NCI-H128 (cell line): ENCODE measurements at regions not wholly inside any gene's neighbourhood (a gene's known extent, or its start where the extent isn't known, plus 50 kb on each side); places are given as distances from the start of the nearest gene placed in this dataset.
"Not testable (repeated sequence)": the region's sequence is repeated elsewhere in the genome, so short reads cannot be mapped to it uniquely, and the experiment has no call there.

Experiments used
- DNase-seq: peaks from one replicate; lab custom pipeline; 2025; ENCODE audit not compliant: unreplicated experiment; lab: John Stamatoyannopoulos, UW

DNA sequence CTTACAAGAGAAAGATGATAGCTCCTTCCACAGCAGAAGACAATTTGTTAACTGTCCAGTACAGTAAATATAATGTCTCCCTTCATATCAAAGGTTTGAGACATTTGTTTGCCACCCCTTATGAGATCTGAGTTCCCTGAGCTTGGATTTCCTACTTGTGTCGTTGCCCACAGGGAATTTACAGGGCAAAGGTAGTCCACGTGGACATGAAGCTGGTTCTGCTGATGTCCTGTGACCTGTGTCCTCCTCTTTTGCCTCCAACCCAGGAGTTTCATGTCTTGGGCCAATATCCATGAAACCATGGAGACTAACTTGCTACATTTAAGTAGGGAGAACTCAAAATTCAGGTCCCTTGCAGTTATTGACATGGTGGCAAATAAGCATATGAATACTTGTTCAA, 172.2 kb upstream of the KCTD7 start:
- not testable (repeated sequence) for DNase-seq

DNA sequence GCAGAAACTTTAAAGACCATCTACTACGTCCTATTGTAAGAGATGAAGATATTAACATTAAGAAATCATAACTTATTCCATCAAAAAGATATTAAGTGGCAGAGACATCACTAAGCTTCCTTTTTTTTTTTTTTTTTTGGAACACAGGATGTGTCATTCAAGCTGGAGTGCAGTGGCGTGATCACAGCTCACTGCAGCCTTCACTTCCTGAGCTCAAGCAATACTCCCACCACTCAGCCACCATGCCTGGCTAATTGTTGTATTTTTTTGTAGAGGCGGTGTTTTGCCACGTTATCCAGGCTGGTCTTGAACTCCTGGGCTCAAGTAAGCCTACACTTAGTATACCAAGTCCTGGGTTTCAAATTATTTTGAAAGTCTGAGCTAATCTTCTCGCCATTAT, 169.7 kb upstream of the KCTD7 start:
- DNase-seq, result not testable (repeated sequence)

DNA sequence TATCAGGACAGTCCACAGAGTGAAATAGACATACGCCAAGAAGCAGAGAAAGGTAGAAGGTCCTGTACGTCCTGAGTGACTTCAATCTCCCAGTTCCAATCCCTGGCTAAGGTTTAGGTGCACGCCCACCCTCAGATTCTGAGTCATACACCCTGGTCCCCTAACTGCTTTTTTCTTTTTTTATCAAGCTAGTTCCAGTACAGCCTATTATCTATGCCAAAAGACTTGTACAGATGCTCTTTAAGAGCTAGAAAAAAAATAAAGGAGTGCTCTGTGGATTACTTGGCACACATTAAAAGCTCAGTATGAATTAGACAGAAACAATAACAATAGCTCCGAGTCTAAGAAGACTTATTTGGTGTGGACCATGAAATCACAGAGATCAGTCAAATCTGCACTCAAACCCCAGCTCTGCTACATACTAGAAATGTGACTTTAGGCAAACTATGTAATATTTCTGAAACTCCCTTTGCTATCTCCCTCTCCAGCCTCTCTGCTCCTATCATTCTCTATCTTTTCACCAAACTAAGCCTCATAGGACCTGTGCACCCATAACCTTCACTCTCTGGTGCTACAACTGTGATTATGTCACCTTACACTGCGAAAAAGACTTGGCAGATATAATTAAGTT, 168.8 kb upstream of the KCTD7 start:
- DNase-seq, result not testable (repeated sequence)

DNA sequence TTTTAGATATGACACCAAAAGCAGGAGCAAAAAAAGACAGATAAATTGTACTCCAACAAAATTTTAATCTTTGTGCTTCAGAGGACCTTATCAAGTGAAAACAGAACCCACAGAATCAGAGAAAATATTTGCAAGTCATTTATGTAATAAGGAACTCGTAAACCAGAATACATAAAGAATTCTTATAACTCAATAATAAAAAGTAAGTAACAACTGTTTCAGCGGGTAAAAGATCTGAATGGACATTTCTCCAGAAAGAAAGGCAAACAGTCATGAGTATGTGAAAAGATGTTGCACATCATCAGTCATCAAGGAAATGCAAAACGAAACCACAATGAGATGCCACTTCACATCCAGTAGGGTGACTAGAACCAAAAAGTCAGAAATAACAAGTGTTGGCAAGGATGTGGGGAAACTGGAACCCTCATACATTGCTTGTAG, 167.7 kb upstream of the KCTD7 start:
- DNase-seq, result no peak

DNA sequence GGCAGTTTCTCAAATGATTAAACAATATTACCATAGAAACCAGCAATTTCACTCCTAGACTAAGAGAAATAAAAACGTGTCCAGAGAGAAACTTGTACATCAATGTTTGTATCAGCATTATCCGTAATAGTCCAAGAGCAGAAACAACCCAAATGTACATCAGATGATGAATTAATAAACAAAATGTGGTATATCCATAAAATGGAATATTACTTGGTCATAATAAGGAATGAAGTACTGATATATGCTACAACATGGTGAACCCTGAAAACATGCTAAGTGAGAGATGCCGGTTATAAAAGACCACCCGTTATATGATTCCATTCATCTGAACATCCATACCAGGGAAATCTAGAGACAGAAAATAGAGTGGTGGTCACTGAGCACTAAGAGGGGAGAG, 167.3 kb upstream of the KCTD7 start:
- DNase-seq, result not testable (repeated sequence)

DNA sequence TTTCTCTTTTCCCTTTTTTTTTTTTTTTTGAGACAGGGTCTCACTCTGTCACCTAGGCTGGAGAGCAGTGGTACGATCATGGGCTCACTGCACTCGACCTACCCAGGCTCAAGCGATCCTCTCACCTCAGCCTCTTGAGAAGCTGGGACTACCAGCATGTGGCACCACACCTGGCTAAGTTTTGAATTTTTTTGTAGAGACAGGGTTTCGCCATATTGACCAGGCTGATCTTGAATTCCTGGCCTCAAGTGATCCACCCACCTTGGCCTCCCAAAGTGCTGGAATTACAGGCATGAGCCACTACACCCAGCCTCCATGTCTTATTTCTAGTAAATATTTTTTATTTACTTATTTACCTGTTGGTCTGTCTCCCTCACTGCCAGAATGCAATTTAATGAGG, 165.8 kb upstream of the KCTD7 start:
- DNase-seq, result not testable (repeated sequence)

DNA sequence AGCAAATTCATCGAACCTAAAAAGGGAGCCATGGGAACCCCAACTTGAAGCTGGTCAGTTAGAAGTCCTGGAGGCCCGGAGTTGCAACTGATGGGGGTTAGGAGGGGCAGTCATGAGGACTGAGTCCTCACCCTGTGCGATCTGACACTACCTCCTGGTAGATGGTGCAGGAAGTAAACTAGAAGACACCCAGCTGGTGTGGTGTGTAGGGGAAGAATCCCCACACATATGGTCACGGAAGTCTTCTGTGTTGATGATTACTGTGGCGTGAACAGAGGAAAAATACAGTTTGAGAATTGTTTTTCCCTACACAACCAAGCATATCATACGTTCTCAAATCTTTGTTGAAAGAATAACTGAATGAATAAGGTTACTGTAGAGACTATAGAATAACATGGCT, 164.6 kb upstream of the KCTD7 start:
- DNase-seq, result no peak

DNA sequence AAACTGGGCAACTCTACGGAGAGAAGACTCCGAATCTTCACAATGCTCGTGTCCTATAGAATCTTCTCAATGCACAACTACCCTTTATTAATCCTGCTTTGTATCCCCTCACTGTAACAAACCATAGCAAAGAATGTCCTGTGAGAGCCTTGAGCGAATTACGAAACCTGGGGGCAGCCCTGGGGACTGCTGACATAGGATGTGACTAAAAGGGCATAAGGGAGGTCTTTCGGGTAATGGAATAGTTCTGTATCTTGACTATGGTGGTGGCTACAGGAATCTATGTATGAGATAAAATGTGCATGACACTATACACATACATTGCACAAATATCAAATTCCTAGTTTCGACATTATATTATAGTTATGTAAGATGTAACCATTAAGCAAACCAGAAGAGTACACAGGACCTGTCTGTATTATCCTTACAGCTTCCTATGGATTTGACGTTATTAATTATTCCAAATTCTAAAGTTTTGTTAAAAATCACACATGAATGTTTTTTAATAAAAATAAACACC, 162.5 kb upstream of the KCTD7 start:
- no peak for DNase-seq

DNA sequence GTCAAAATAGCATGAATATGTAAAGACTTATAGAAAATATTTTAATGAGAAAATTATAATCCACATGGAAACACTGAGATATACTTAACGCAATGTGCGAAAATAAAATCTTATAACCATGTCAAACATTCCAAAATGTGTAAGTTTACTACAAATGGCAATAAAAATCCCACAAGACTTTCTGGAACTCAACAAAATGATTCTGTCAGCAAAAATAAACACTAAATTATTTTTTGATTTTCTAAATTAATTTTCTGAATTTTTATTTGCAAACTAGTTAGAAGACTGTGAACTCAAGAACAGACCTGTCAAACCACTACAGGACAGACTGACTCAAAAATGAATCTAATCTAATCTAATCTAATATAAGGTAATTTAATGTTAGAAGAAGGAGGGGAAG, 160.8 kb upstream of the KCTD7 start:
- DNase-seq, result no peak

DNA sequence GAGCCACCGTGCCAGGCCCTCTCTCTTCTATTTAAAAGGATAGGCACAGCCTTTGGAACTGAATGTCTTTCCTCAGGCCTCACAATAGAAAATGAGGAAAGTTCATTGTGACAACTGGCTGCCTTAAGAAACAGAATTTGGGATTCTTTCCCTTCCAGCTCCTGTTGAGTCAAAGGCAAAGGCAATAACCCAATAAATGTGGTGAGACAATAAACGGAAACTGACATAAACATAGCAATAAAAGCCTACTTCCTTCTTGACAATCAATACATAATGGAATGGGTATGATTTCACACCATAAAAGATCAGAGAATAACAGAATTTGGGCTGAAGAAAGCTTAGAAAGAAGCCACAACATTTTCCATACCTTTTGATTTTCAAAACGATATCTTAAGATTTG, 155.6 kb upstream of the KCTD7 start:
- DNase-seq, result not testable (repeated sequence)

DNA sequence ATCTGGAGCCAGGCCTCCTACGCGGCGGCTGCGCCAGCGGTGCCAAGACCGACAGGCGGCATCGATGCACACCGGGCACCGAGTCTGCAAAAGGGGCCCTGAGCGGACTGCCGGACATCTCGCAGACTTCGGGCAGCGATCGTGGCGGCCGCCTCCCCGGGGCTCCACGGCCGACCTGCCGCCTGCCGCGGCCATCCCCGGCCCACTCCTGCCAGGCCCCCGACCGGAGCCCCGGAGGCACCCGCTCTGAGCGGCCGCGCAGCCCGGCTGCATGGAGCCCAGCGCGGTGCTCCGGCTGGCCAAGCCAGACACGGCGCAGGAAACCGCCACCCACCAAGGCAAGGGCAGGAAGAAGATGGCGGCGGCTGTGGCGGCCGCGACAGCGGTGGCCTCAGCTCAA, 154.2 kb upstream of the KCTD7 start:
- no peak for DNase-seq

DNA sequence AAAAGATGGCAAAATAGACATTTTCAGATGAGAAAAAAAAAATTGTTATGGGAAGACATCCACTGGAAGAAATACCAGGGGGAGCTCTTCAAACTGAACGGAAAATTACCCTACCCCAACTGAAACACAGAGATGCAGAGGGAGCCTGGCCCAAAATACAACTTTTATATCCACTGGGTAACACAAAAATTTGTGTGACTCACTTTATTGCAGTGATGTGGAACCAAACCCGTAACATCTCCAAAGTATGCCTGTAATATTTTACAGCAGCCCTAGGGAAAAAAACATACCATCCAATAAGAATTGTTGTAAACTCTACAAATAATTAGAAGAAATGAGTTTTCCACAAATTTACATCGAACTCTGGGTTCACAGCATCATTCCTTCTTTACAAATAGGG, 152.6 kb upstream of the KCTD7 start:
- not testable (repeated sequence) for DNase-seq

DNA sequence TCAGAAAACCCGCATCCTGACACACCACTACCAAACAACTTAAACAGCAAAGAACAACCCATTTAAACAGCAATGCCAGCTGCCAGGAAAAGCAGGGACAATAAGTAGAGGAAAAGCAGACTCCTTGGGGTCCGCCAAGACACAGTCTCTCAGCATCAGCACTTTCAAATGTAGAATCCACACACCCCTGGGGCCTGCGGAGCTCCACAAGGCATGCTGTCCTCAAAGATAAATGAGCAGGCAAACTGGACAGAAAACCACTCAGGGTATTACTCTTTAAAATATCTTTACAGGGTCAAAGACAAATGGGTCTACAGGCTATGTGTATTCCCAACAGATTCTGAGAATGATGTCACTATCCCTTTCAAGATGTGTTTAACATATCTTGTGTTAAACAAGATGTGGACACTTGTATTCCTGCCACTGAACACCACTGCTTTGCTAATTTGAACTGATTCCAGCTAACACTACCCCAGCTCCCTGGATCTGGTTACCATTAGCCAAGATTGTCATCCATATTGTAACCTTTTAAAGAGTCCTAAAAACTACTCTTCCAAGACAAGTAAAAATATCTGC, 150.8 kb upstream of the KCTD7 start:
- DNase-seq, result not testable (repeated sequence)

DNA sequence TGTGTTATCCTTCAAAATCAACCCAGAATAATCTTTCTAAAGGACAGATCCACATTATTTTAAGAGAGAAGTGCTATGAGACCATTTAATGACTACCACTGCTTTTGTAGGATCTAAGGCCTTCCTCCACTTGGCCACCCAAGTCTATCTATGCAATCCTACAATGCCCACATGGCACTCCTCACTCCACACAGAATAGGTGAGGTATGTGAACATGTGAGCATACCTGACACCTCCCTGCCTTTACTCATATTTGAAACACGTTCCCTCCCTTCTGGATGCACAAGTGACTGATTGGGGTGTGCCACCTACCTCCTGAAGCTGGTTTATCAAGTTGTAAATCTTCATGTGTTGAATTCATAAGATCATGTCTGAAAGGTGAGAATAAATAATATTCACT, 147.5 kb upstream of the KCTD7 start:
- not testable (repeated sequence) for DNase-seq

DNA sequence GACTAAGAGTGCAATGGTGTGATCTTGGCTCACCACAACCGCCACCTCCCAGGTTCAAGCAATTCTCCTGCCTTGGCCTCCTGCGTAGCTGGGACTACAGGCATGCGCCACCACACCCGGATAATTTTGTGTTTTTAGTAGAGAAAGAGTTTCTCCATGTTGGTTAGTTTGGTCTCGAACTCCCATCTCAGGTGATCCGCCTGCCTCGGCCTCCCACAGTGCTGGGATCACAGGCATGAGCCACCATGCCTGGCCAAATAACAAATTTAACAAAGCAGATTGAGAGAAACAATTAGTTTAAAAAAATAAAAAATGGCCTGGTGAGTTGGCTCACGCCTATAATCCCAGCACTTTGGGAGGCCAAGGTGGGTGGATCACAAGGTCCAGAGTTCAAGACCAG, 139.6 kb upstream of the KCTD7 start:
- DNase-seq, result not testable (repeated sequence)

DNA sequence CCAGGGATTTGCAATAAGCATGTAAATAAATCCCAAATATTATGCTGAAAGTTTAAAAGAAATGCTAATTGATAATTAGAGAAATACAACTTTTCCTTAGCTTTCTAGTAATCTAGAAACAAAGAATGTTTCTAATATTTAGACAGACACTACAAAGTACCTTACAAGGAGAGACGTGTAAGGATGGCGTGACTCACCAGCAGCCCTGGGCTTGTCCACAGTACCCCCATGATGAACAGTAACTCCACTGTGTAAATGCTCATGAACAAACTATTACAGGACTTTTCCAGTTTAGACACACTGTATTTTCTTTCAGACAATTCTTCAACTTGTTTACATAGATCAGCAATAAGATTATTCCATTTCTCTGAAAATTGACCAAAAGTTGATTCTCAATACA, 138.9 kb upstream of the KCTD7 start:
- not testable (repeated sequence) for DNase-seq

DNA sequence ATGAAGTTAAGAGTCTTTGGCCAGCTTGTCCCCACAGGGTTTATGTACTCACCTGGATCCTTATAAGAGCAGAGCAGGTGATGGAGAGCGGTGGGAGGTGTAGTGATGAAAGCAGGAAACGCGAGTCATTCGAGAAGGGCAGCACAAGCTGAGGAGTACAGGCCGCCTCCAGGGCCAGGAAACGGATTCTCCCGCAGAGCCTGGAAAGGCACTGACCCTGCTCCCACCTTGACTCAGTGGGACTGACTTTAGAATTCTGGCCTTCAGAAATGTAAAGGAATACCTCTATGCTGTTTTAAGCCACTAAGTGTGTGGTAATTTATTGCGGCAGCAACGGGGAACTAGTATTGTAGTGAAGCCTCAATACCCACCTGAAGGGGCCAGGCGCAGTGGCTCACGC, 137.7 kb upstream of the KCTD7 start:
- not testable (repeated sequence) for DNase-seq

DNA sequence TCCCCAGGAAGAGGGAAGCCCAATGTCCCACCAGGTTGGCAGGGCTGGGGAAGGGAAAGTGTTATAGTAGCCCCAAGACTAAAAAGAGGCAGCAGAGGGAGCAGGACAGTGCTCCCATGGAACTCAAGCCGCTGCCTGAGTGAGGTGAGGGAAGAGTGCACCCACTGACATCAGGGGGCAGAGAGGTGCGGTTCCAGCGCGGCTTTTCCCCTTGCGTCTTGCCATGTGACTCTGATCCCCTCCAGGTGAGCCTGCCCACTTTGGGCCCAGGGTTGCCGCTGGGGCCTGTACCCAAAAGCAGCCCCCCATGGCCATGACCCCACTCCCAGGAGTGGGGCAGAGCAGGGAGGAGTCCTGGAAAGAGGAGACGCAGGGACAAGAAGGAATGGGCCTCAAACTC, 136.3 kb upstream of the KCTD7 start:
- not testable (repeated sequence) for DNase-seq

DNA sequence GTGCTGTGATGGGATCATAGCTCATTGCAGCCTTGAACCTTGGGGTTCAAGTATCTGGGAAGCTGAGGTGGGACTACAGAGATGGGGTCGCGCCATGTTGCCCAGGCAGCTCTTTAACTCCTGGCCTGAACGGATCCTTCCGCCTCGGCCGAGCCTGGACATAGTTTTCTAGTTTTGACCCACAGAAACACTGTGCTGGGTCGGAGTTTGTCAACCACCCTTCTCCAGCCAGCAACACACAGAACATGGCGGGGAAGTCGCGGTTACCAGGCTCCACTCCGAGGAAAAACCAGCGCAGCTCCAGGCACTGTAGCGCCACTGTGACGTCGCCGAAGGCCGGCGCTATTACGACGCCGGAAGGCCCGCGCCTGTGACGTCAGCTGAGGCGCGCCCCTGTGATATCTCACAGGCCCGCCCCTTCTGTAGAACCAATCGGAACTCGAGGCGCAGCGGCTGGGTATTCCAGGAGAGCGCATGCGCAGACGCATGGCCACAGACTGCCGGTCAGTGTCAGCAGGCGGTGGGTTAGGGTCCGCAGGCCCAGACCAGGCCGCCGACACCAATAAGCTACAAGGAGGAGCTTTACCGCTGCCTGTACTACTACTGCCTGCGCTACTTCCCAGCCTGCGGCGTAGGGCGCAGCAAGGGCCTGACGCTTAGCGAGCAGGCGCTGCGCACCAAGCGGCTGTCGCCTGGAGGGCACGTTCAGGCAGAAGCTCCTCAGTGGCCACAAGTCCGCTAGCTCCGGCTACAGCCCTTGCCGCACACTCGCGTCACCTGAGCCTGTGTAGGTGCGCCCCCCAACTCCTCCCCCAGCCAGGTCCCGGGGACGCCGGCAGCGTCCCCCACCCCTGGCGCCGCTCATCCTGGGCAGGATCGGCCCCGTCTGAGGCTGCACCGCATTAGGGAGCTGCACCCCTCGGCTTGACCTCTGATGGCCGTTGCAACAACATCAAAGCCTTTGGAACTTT, 135.2 kb upstream of the KCTD7 start:
- DNase-seq, result peak; percentile 91

DNA sequence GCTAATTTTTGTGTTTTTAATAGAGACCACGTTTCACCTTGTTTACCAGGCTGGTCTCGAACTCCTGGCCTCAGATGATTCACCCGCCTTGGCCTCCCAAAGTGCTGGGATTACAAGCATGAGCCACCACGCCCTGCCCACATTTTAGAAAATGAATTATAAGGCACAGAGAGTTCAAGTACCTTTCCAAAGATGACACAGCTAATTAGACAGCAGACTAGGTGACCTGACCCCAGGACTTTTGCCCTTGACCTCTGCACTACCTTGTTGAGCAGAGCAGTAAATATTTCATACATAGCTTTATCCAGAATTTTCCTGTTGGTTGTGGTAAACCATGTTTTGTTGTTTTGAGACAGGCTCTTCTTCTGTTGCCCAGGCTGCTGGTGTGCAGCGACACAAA, 131.3 kb upstream of the KCTD7 start:
- DNase-seq, result no peak

DNA sequence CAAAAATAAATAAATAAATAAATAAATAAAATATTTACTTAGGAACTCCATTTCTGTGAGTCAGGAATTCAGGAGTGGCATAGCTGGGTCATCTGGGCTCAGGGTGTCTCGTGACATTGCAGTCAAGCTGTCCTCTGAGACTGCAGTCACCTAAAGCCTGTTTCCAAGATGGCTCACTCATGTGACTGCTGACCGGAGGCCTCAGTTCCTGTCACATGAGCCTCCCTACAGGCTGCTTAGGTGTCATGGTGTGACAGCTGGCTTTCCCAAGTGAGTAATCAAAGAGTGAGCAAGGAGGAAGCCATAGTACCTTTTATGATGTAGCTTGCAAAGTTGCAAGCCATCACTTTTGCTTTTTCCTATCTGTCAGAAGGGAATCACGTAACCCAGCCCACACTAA, 128.6 kb upstream of the KCTD7 start:
- no peak for DNase-seq
